Neural progenitor cell (in vitro differentiated cells): ENCODE measurements at regions not wholly inside any gene's neighbourhood (a gene's known extent, or its start where the extent isn't known, plus 50 kb on each side); places are given as distances from the start of the nearest gene placed in this dataset.
A peak's percentile ranks its signal among the peaks of the same experiment; 100 is the strongest.
"Not testable (repeated sequence)": the region's sequence is repeated elsewhere in the genome, so short reads cannot be mapped to it uniquely, and the experiment has no call there.

ENCODE experiments used
- DNase-seq: peaks from one replicate; pipeline ENCODE4 v3.0.0-alpha.2; 2016; ENCODE audit warnings: low spot score
- H2AFZ ChIP-seq: fragments of 200-600 bp; sonication (generic); replicated peaks from 2 replicates; pipeline ENCODE4 v1.6.1; 2016; ENCODE audit warnings: antibody characterized with exemption
- H3F3A ChIP-seq: fragments of 200-600 bp; sonication (generic); 2 replicates; pipeline ENCODE4 v1.6.1; 2016; ENCODE audit warnings: antibody characterized with exemption, low read depth
- H3K27ac ChIP-seq: fragments of 200-600 bp; sonication (generic); 2 replicates; pipeline ENCODE4 v1.5.1; 2016; ENCODE audit warnings: mild to moderate bottlenecking
- H3K27me3 ChIP-seq: fragments of 200-600 bp; sonication (generic); 2 replicates; pipeline ENCODE4 v1.6.1; 2016; ENCODE audit warnings: mild to moderate bottlenecking, moderate library complexity
- H3K36me3 ChIP-seq: fragments of 200-600 bp; sonication (generic); 2 replicates; pipeline ENCODE4 v1.5.1; 2016
- H3K4me1 ChIP-seq: fragments of 200-600 bp; sonication (generic); 2 replicates; pipeline ENCODE4 v1.6.1; 2016; ENCODE audit warnings: mixed run types
- H3K4me2 ChIP-seq: fragments of 200-600 bp; sonication (generic); 2 replicates; pipeline ENCODE4 v1.6.1; 2016
- H3K4me3 ChIP-seq: fragments of 200-600 bp; sonication (generic); 2 replicates; pipeline ENCODE4 v1.5.1; 2016
- H3K79me2 ChIP-seq: fragments of 200-600 bp; sonication (generic); 2 replicates; pipeline ENCODE4 v1.6.1; 2016; ENCODE audit warnings: low read depth
- H3K9ac ChIP-seq: fragments of 200-600 bp; sonication (generic); 2 replicates; pipeline ENCODE4 v1.6.1; 2016
- H3K9me3 ChIP-seq: fragments of 200-600 bp; sonication (generic); 2 replicates; pipeline ENCODE4 v1.5.1; 2016; ENCODE audit warnings: low read depth
- H4K20me1 ChIP-seq: fragments of 200-600 bp; sonication (generic); 2 replicates; pipeline ENCODE4 v1.6.1; 2016; ENCODE audit warnings: low read depth
- H3K27ac Mint-ChIP-seq: 3 replicates; pipeline ENCODE4 v1.8.0; 2021; ENCODE audit warnings: mixed read lengths
- H3K27me3 Mint-ChIP-seq: 2 replicates; pipeline ENCODE4 v1.8.0; 2022; ENCODE audit warnings: low read depth, mild to moderate bottlenecking, inconsistent platforms, moderate library complexity, mixed read lengths; ENCODE audit not compliant: insufficient read depth
- H3K36me3 Mint-ChIP-seq: 3 replicates; pipeline ENCODE4 v1.8.0; 2021; ENCODE audit warnings: mixed read lengths
- H3K4me1 Mint-ChIP-seq: 3 replicates; pipeline ENCODE4 v1.8.0; 2021; ENCODE audit warnings: mixed read lengths
- H3K4me3 Mint-ChIP-seq: 3 replicates; pipeline ENCODE4 v1.8.0; 2021; ENCODE audit warnings: mild to moderate bottlenecking, moderate library complexity, mixed read lengths
- H3K9me3 Mint-ChIP-seq: 3 replicates; pipeline ENCODE4 v1.8.0; 2020; ENCODE audit warnings: mixed read lengths
- CTCF ChIP-seq: fragments of 200-600 bp; sonication (generic); IDR thresholded peaks from 2 replicates; pipeline ENCODE4 v1.5.1; 2017; ENCODE audit warnings: antibody characterized with exemption, mild to moderate bottlenecking
- EZH2 ChIP-seq: fragments of 200-600 bp; sonication (generic); IDR thresholded peaks from 2 replicates; pipeline ENCODE4 v1.6.1; 2017; ENCODE audit warnings: antibody characterized with exemption, mild to moderate bottlenecking, moderate library complexity
- EZH2phosphoT487 ChIP-seq: fragments of 200-600 bp; sonication (generic); IDR thresholded peaks from 2 replicates; pipeline ENCODE4 v1.6.1; 2017; ENCODE audit warnings: antibody characterized with exemption

- Mint-ChIP-seq H3K27ac (no peak overlapping the region), H3K27me3 (no peaks in the 10 kb centered on the region), H3K4me3 (no peak overlapping the region), H3K4me1 (no peaks in the 10 kb centered on the region), H3K9me3 (peaks cover 6% of the 10 kb centered on the region), H3K36me3 (no peaks in the 10 kb centered on the region)
- H3K79me2 ChIP-seq = no peaks in the 10 kb centered on the region
- TF ChIP-seq EZH2phosphoT487 = no peak
- TF ChIP-seq CTCF = no peak
- no peak for TF ChIP-seq EZH2
- H3K36me3 ChIP-seq = no peaks in the 10 kb centered on the region
- H2AFZ ChIP-seq = peak overlapping the region; percentile 54
- DNase-seq = no peak
- H3K4me3 ChIP-seq = no peak overlapping the region
- no peaks in the 10 kb centered on the region for H3K4me1 ChIP-seq
- no peak overlapping the region for H3K27ac ChIP-seq
- no peak overlapping the region for H3K9ac ChIP-seq
- H3F3A ChIP-seq = no peaks in the 10 kb centered on the region
- no peak overlapping the region for H3K4me2 ChIP-seq
- H3K9me3 ChIP-seq = peaks cover 5% of the 10 kb centered on the region
- H3K27me3 ChIP-seq = no peaks in the 10 kb centered on the region
- no peaks in the 10 kb centered on the region for H4K20me1 ChIP-seq
Measured at GRCh38 chr4:100340512-100341485, 150.5 kb upstream of the DDIT4L start.

- no peak overlapping the region for H3K4me3 Mint-ChIP-seq
- no peaks in the 10 kb centered on the region for H3K79me2 ChIP-seq
- no peak overlapping the region for H3K9ac ChIP-seq
- H3K4me1 ChIP-seq = no peaks in the 10 kb centered on the region
- no peaks in the 10 kb centered on the region for H4K20me1 ChIP-seq
- no peaks in the 10 kb centered on the region for H3K36me3 Mint-ChIP-seq
- no peak overlapping the region for H3K27ac ChIP-seq
- no peak overlapping the region for H3K27ac Mint-ChIP-seq
- peaks cover 5% of the 10 kb centered on the region for H3K9me3 ChIP-seq
- H3K4me2 ChIP-seq = no peak overlapping the region
- no peak overlapping the region for H3K4me3 ChIP-seq
- H3K4me1 Mint-ChIP-seq = no peaks in the 10 kb centered on the region
- H3F3A ChIP-seq = no peaks in the 10 kb centered on the region
- DNase-seq = no peak
- H2AFZ ChIP-seq = no peak overlapping the region
- no peaks in the 10 kb centered on the region for H3K36me3 ChIP-seq
- TF ChIP-seq CTCF (no peak), EZH2 (no peak), EZH2phosphoT487 (no peak)
- H3K9me3 Mint-ChIP-seq = peaks cover 16% of the 10 kb centered on the region
- H3K27me3 Mint-ChIP-seq = no peaks in the 10 kb centered on the region
- H3K27me3 ChIP-seq = no peaks in the 10 kb centered on the region
Measured at GRCh38 chr4:100339870-100340269, 149.6 kb upstream of the DDIT4L start.

GRCh38 chr4:100333491-100333890 is 143.2 kb upstream of the DDIT4L start:
- H3K27ac ChIP-seq, H3K36me3 ChIP-seq, DNase-seq, H3K9ac ChIP-seq, H3K4me1 ChIP-seq, H3K4me2 ChIP-seq, H3K36me3 Mint-ChIP-seq, H2AFZ ChIP-seq, H3K79me2 ChIP-seq, H3K27me3 ChIP-seq, H3K27ac Mint-ChIP-seq, H4K20me1 ChIP-seq, H3K9me3 ChIP-seq, H3F3A ChIP-seq, H3K27me3 Mint-ChIP-seq, H3K4me3 ChIP-seq, H3K4me1 Mint-ChIP-seq, H3K4me3 Mint-ChIP-seq: not testable (repeated sequence)
- H3K9me3 Mint-ChIP-seq = peaks cover 28% of the 10 kb centered on the region
